ENCODE measurements at regions not wholly inside any gene's neighbourhood (a gene's known extent, or its start where the extent isn't known, plus 50 kb on each side); places are given as distances from the start of the nearest gene placed in this dataset.

DNA sequence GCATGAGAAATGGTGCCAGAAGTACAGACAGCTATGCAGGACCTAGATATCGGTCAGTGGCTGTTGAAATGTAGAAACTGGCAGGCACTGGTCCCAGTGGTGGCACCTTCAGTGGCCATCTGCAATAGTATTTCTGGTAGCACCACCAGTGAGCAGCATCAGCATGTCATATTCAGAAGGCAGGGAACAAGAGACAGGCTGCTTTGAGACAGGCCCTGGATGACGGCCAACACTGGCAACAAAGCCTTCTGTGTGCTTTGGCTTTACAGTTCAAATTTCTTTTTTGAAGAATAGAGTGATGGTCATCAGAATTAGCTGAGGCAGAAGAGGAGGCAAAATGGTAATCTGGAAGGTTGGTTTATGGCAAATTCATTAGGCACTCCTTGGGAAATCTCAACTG lies 273.4 kb upstream of the SLC16A7 start:
- TF ChIP-seq POLR2A (IDR thresholded peaks at IDR 0.05; ENCODE audit: low read depth, low read length) = no peak
- TF ChIP-seq POLR2AphosphoS5 (IDR thresholded peaks at IDR 0.05; ENCODE audit: low read depth, low read length) = no peak
- TF ChIP-seq TAF1 (IDR thresholded peaks at IDR 0.05; ENCODE audit: low read depth, low read length) = no peak
- TF ChIP-seq SPI1 (IDR thresholded peaks at IDR 0.05; ENCODE audit: low read depth, low read length) = no peak
- TF ChIP-seq POU2F2 (IDR thresholded peaks at IDR 0.05; ENCODE audit: low read depth, low read length) = no peak
